ENCODE measurements at regions not wholly inside any gene's neighbourhood (a gene's known extent, or its start where the extent isn't known, plus 50 kb on each side); places are given as distances from the start of the nearest gene placed in this dataset.

GRCh38 chr3:20563251-20563650 is 377.2 kb upstream of the SGO1 start (continued):
- TF ChIP-seq CTCF (conservative IDR thresholded peaks at IDR 0.05; ENCODE audit: low read depth in 2 of 2) (no peak), POLR2AphosphoS5 (IDR thresholded peaks at IDR 0.05; ENCODE audit: low read depth) (no peak), ZNF114 (CRISPR knock-in tag; IDR thresholded peaks at IDR 0.05) (no peak), REST (IDR thresholded peaks at IDR 0.05; ENCODE audit: unreplicated experiment) (no peak), CREB1 (CRISPR knock-in tag; IDR thresholded peaks at IDR 0.05; ENCODE audit: low read depth) (no peak), EZH2phosphoT487 (IDR thresholded peaks at IDR 0.05; ENCODE audit: unreplicated experiment) (no peak)

- no peaks in the 10 kb centered on the region for H3K36me3 Mint-ChIP-seq (ENCODE audit: low read depth)
- no peak overlapping the region for H3K27ac Mint-ChIP-seq
- H3K4me3 Mint-ChIP-seq, result no peak overlapping the region
- TF ChIP-seq ZNF331 (CRISPR knock-in tag; IDR thresholded peaks at IDR 0.05; ENCODE audit: low read depth), result no peak
- TF ChIP-seq NANOG (IDR thresholded peaks at IDR 0.05; ENCODE audit: borderline replicate concordance), result no peak
- TF ChIP-seq JUNB (IDR thresholded peaks at IDR 0.05; ENCODE audit: unreplicated experiment), result no peak
- TF ChIP-seq CREB1 (CRISPR knock-in tag; IDR thresholded peaks at IDR 0.05; ENCODE audit: low read depth), result no peak
- TF ChIP-seq STAT1 (IDR thresholded peaks at IDR 0.05; ENCODE audit: unreplicated experiment), result no peak
- no peak for TF ChIP-seq CTCF (conservative IDR thresholded peaks at IDR 0.05; ENCODE audit: low read depth in 2 of 2)
- no peak for TF ChIP-seq REST (IDR thresholded peaks at IDR 0.05; ENCODE audit: unreplicated experiment)
- TF ChIP-seq EZH2phosphoT487 (IDR thresholded peaks at IDR 0.05; ENCODE audit: unreplicated experiment), result no peak
- TF ChIP-seq ZNF114 (CRISPR knock-in tag; IDR thresholded peaks at IDR 0.05), result no peak
- no peak for TF ChIP-seq POLR2AphosphoS5 (IDR thresholded peaks at IDR 0.05; ENCODE audit: low read depth)
- TF ChIP-seq ETS1 (IDR thresholded peaks at IDR 0.05), result no peak
Measured at GRCh38 chr3:20561166-20561565, 375.2 kb upstream of the SGO1 start.

More at GRCh38 chr3:20561166-20561565, 375.2 kb upstream of the SGO1 start:
- Histone ChIP-seq H4K20me1 (replicated peaks; ENCODE audit: insufficient read depth) (no peaks in the 10 kb centered on the region), H3K4me3 (no peak overlapping the region), H3K4me2 (no peak overlapping the region), H3F3A (replicated peaks; ENCODE audit: low read depth) (no peaks in the 10 kb centered on the region), H3K36me3 (ENCODE audit: insufficient read depth) (no peaks in the 10 kb centered on the region), H3K27me3 (ENCODE audit: insufficient read depth) (no peaks in the 10 kb centered on the region), H3K4me1 (ENCODE audit: insufficient read depth) (no peaks in the 10 kb centered on the region), H3K79me2 (replicated peaks; ENCODE audit: insufficient read depth) (no peaks in the 10 kb centered on the region), H3K27ac (ENCODE audit: low read depth) (no peak overlapping the region), H3K9me2 (ENCODE audit: insufficient read depth) (no peaks in the 10 kb centered on the region), H2AFZ (no peak overlapping the region)
- ATAC-seq, result no peak
- no peaks in the 10 kb centered on the region for H3K4me1 Mint-ChIP-seq
- H3K27me3 Mint-ChIP-seq (ENCODE audit: insufficient read depth, low read depth, poor library complexity), result no peaks in the 10 kb centered on the region
- H3K9me3 Mint-ChIP-seq, result no peaks in the 10 kb centered on the region
- no peak for DNase-seq (ENCODE audit: low spot score)
